NCI-H2196 (cell line): ENCODE measurements at regions not wholly inside any gene's neighbourhood (a gene's known extent, or its start where the extent isn't known, plus 50 kb on each side); places are given as distances from the start of the nearest gene placed in this dataset.

ENCODE experiments used
- DNase-seq: peaks from one replicate; lab custom pipeline; 2025; ENCODE audit not compliant: unreplicated experiment; lab: John Stamatoyannopoulos, UW

- peak; percentile 50 for DNase-seq
These were observed 103.0 kb upstream of the TBL1XR1 start for GRCh38 chr3:177300039-177300833.

DNA sequence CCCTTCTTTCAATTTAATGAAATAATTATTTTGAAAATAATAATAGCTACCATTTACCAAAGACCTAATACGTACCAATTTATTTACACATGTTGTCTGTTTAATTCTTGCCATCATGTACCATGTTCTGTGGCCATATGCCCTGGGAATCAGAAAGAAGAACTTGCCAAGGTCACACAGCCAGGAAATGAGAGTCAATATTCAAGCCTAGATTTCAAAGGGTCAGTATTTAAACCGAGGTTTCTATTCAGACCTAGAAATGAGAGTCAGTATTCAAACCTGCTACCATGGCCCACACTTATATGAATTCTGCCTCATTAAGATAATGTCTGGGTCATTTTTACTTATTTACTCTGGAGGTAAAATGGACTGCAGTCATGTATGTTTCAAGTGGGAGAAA lies 103.6 kb upstream of the TBL1XR1 start:
- no peak for DNase-seq

- DNase-seq, result no peak
These were observed 109.0 kb upstream of the TBL1XR1 start for GRCh38 chr3:177306252-177306651.

GRCh38 chr3:177307391-177307790 lies 110.1 kb upstream of the TBL1XR1 start:
- no peak for DNase-seq

DNA sequence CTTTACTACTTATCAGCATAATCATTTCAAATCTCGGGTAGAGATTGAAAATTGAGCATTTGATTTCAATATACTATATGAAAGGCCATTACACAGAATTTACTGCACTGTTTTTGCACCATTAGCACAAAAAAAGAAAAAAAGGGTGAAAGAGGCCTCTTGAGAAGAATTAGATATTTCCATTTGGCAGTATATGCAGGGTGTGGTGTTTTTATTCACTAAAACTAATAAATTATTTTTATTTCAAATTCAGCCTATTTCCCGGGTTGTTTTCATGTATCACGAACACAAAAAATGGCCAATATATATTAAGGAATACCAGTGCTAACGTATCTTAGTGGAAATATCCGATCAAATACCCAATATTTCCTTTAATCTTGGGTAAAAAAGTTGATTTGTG lies 110.5 kb upstream of the TBL1XR1 start:
- DNase-seq, result no peak

DNA sequence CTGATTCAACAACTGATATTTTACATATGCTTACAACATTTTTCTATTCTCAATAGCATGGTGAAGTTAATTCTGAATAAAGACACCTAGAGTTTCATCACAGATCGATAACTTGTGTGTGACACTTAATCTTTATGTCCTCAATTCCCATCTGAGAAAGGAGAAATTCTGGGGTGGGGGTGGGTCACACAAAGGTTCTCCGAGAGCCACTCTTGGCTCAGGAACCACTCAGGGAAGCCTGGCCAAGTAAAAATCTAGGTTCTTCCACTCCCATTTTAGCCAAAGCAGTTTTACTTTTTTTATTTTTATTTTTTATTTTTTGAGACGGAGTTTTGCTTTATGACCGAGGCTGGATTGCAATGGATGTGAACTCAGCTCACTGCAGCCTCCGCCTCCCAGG lies 111.0 kb upstream of the TBL1XR1 start:
- no peak for DNase-seq

- DNase-seq, result no peak
These were observed 111.6 kb upstream of the TBL1XR1 start for GRCh38 chr3:177308911-177309310.

DNA sequence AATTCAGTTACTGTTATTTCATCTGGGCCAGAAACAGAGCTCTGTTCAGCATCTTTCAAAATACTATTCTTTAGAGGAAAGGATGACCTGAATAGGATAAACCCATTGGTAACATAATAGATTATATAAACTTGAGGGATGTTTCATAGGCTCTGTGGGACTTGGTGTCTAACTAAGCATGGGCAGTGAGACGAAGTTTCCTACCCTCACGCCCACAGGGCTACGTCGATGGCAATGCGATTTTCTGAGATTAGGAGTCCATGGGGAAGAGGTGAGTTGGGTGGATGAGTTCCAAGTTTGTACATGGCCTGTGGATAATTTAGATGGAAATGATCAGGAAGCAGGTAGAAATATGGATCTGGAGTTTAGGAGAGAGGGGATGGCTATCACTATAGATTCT lies 115.2 kb upstream of the TBL1XR1 start:
- no peak for DNase-seq

GRCh38 chr3:177314897-177315296 lies 117.6 kb upstream of the TBL1XR1 start:
- DNase-seq, result no peak

- no peak for DNase-seq
These were observed 120.0 kb upstream of the TBL1XR1 start for GRCh38 chr3:177317247-177317646.

DNA sequence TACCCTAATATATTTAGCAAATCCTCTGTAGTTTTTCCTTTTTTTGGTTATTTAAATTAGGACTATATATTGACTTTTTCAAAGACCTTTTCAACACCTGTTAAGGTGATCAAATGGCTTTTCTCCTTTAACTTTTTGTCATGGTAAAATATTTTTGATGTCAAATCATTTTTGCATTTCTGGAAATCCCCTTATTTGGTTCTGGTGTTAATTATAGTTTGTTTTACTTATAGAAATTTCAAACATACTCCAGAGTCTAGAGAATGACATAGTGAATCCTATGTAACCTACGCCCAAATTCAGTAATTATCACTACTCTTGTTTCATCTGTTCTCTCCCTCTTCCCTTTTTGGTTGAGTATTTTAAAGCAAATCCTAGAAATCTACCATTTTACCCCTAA lies 121.3 kb upstream of the TBL1XR1 start:
- no peak for DNase-seq

DNA sequence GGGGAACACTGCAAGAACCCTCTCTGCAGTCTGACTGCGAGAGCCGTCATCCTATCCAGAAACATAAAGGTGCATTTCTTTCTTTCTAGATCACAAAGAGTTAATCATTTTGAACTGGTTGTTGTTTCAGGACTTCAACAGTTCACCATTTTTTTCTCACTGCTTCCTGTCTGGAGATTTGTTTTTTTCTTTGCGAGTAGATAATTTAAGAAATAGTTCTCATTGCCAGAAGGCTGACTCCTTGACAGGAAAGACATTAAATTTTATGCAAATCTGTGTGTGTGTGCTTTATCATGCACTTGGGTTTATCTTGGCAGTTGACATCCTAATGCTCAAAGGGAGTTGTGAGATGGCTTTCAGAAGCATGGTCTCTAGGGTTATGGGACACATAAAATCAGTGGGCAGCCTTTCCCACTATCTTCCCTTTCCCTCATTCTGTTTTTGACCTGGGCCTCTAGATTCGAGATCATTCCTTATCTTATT lies 123.5 kb upstream of the TBL1XR1 start:
- no peak for DNase-seq

DNA sequence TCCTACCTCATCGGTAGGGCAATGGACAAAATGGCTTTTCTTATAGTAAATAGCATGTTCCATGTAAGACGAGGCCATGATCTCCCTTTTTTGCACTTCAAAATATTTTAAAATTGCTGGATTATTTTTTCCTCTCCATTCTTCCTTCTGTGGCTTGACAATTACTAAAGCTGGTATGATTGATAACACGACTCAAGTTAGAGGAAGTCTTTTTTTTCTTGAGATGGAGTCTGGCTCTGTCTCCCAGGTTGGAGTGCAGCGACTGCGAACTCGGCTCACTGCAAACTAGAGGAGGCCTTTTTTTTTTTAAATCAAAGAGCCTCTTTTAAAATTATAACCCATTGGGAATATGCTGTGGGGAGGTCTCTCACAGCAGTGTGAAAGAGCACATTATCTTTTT lies 124.5 kb upstream of the TBL1XR1 start:
- no peak for DNase-seq

- DNase-seq, result no peak
These were observed 125.6 kb upstream of the TBL1XR1 start for GRCh38 chr3:177322881-177323280.

DNA sequence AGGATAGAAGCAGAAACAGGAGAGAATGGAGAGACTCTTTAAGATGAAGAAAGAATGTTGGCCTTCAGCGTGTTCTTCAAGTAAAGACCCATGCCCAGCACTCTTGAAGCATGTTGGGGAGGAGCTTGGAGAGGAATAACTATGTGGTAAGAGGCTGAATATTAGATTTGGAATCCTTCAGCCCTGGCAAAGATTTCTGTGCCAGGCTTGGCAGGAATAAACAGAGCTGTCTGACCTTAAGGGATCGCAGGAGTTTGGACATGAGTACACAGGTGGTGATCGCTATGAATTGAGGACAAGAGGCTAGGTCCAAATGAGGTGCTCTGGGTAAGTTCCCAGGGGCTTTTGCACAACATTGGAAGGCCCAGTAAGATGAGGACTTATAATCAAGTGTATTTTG lies 132.6 kb upstream of the TBL1XR1 start:
- DNase-seq, result no peak

GRCh38 chr3:177330779-177331178 lies 133.5 kb upstream of the TBL1XR1 start:
- DNase-seq, result no peak

GRCh38 chr3:177331203-177331835 lies 134.0 kb upstream of the TBL1XR1 start:
- DNase-seq, result no peak

DNA sequence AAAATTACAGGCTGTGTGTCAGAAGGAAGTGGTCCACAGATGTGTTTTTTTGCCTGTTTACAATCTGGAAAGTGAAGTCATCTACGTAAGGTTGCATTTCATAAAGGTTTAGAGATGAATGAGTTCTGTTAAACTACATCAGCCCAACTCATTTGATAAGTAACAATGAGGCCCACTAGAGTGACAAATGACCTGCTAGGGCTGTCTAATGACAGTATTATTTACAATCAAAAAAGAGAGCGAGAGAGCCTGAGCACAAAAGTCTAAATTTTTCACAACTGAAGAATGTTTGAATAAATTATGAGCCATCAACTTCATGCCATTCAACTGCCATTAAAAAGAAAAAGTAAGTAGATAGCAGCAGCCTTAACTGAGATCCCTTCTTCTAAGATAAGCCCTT lies 135.7 kb upstream of the TBL1XR1 start:
- no peak for DNase-seq

DNA sequence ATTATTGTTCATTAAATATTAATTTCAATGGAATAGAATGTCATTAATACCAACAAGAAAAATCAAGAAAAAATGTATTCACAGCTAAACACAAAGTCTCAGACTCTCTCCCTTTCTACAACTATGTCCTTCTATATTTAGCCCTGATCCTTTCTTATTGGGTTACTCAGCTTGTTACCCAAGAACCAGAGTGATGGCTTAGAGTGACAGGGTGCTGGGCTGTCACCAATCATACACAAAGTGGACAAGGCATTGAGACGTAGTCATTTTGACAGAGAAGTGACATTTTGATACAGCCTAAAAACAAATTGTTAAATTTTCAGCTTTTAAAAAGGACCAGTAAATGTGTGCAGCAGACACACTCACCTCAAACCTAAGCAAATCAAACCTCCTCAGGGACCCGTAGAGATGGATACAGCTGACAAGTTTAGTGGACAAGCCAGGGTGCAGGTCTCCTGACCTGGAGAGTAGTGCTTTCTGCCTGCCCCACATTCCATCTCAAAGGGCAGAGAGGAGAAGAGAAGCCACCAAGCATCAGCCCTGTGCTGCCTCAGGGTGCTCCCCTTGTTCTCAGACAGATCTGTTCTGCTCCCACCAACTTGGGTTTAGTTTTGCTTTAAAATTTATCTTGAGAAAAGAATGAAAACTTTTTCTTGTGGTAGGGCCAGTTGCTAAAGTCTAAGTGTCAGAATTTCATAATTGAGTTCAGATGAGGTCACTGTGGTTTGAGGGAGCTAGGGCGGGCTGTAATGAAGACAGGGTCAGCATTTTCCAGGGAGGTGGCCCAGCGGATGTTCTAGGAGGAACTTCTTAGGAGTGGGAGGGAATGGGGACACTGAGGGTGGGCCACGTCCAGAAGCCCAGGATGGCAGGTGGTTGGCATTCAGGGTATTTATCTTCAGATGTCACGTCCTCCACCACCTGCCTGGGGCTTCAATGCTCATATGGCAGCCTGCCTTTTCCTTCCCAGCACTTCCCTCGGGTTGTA lies 136.5 kb upstream of the TBL1XR1 start:
- no peak for DNase-seq

DNA sequence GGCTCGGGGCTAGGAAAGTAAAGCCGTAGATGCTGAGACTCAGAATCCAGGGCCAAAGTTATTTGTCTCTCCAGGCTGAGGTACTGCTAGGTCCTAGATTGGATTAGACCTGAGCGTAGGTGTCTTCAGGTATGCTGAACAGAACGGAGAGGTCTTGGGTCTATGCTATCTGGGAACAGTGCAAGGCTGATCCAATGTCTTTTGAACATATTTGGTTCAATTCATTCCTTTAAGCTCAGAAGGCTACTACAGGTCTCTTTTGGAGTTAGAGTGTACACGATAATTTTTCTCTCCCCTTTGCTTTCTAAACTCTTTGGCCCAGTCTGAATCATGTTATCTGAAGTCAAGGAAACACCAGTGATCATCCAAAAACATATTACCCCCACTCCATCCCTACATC lies 137.5 kb upstream of the TBL1XR1 start:
- DNase-seq, result no peak

DNA sequence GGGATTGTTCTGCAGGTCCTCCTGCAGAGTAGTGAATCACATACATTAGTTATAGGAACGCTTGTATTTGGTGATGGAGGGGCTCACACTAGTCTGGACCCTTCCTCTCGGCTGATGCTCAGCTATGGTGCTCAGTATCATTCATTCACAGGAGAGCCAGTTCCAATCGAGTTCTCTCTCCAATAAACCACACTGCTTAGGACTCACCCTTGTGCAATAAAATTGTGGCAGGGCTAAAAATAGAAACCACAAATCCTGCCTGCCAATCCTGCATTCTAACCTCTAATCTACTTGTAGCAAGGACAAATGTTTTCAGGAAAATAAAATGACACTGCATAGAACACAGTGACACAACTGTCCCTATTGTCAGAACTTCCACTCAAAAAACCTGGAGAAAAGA lies 138.4 kb upstream of the TBL1XR1 start:
- DNase-seq, result no peak
